ENCODE measurements at regions not wholly inside any gene's neighbourhood (a gene's known extent, or its start where the extent isn't known, plus 50 kb on each side); places are given as distances from the start of the nearest gene placed in this dataset.

GRCh38 chr1:89454845-89455521 lies 69.6 kb upstream of the LRRC8B start (continued):
- TF ChIP-seq TEAD4 (IDR thresholded peaks at IDR 0.05; ENCODE audit: low read length) = peak; percentile 44
- no peak for TF ChIP-seq TEAD4 (CRISPR knock-in tag; IDR thresholded peaks at IDR 0.05; ENCODE audit: borderline replicate concordance)
- no peak for TF ChIP-seq ZNF57 (CRISPR knock-in tag; IDR thresholded peaks at IDR 0.05)
- TF ChIP-seq DEAF1 (CRISPR knock-in tag; IDR thresholded peaks at IDR 0.05) = peak; percentile 82
- no peak for TF ChIP-seq RBM34 (IDR thresholded peaks at IDR 0.05; ENCODE audit: borderline replicate concordance, insufficient read depth, low read length)
- no peak for TF ChIP-seq ZBTB43 (CRISPR knock-in tag; IDR thresholded peaks at IDR 0.05)
- no peak for TF ChIP-seq RUNX1 (IDR thresholded peaks at IDR 0.05; ENCODE audit: low read depth)
- no peak for TF ChIP-seq YBX1 (IDR thresholded peaks at IDR 0.05)
- 0 out of 2 replicates have a peak, but pooled peaks have one; percentile 5 for TF ChIP-seq SPI1 (IDR thresholded peaks at IDR 0.05; ENCODE audit: borderline replicate concordance, low read depth, low read length)
- no peak for TF ChIP-seq ZNF561 (CRISPR knock-in tag; conservative IDR thresholded peaks at IDR 0.05)
- no peak for TF ChIP-seq IRF9 (tag; IDR thresholded peaks at IDR 0.05)
- TF ChIP-seq CBFA2T3 (IDR thresholded peaks at IDR 0.05) = peak; percentile 33; the same call in 1 of the 2 replicates
- no peak for TF ChIP-seq CSDE1 (IDR thresholded peaks at IDR 0.05)

Measured in K562 (cell line).